Astrocyte (in vitro differentiated cells and primary cell): ENCODE measurements at regions not wholly inside any gene's neighbourhood (a gene's known extent, or its start where the extent isn't known, plus 50 kb on each side); places are given as distances from the start of the nearest gene placed in this dataset.

Source experiments
- DNase-seq: peaks from one replicate; pipeline ENCODE4 v3.0.0-alpha.2; 2010; ENCODE audit warnings: low read depth
- FAIRE-seq: peaks from 2 replicates; lab custom pipeline; 2011; peaks lifted over from hg19 to GRCh38; lab: Jason Lieb, UNC
- H2AFZ ChIP-seq: 2 replicates; pipeline ENCODE4 v1.6.0; 2012; ENCODE audit warnings: low read depth, low read length, inconsistent platforms
- H3K27ac ChIP-seq: 2 replicates; pipeline ENCODE4 v1.5.1; 2011; ENCODE audit warnings: low read depth, low read length, inconsistent platforms
- H3K27me3 ChIP-seq: 2 replicates; pipeline ENCODE4 v1.6.0; 2011; ENCODE audit warnings: low read length, inconsistent platforms; ENCODE audit not compliant: insufficient read depth
- H3K36me3 ChIP-seq: 2 replicates; pipeline ENCODE4 v1.5.1; 2011; ENCODE audit warnings: low read length, inconsistent platforms; ENCODE audit not compliant: insufficient read depth
- H3K4me1 ChIP-seq: 2 replicates; pipeline ENCODE4 v1.5.1; 2011; ENCODE audit warnings: low read length, inconsistent platforms; ENCODE audit not compliant: insufficient read depth
- H3K4me2 ChIP-seq: 2 replicates; pipeline ENCODE4 v1.6.0; 2012; ENCODE audit warnings: low read length, inconsistent platforms
- H3K4me3 ChIP-seq: 2 replicates; pipeline ENCODE4 v1.5.1; 2011; ENCODE audit warnings: low read depth, mild to moderate bottlenecking, low read length, inconsistent platforms; ENCODE audit not compliant: insufficient read depth
- H3K79me2 ChIP-seq: 2 replicates; pipeline ENCODE4 v1.6.0; 2012; ENCODE audit warnings: mild to moderate bottlenecking, low read length, inconsistent platforms; ENCODE audit not compliant: insufficient read depth
- H3K9ac ChIP-seq: 2 replicates; pipeline ENCODE4 v1.6.0; 2012; ENCODE audit warnings: mild to moderate bottlenecking, low read length, inconsistent platforms
- H3K9me3 ChIP-seq: 2 replicates; pipeline ENCODE4 v1.5.1; 2012; ENCODE audit warnings: low read depth, mild to moderate bottlenecking, low read length, inconsistent platforms; ENCODE audit not compliant: insufficient read depth
- H4K20me1 ChIP-seq: 2 replicates; pipeline ENCODE4 v1.6.0; 2012; ENCODE audit warnings: low read length, inconsistent platforms; ENCODE audit not compliant: insufficient read depth
- H3K27ac Mint-ChIP-seq: one replicate; pipeline ENCODE4 v1.8.0; 2021; ENCODE audit warnings: mild to moderate bottlenecking, mixed read lengths; ENCODE audit not compliant: unreplicated experiment
- H3K27me3 Mint-ChIP-seq: one replicate; pipeline ENCODE4 v1.8.0; 2021; ENCODE audit warnings: low read depth, mixed read lengths; ENCODE audit not compliant: unreplicated experiment
- H3K36me3 Mint-ChIP-seq: one replicate; pipeline ENCODE4 v1.8.0; 2021; ENCODE audit warnings: low read depth, mixed read lengths; ENCODE audit not compliant: unreplicated experiment
- H3K4me1 Mint-ChIP-seq: one replicate; pipeline ENCODE4 v1.8.0; 2021; ENCODE audit warnings: low read depth, mixed read lengths; ENCODE audit not compliant: unreplicated experiment
- H3K4me3 Mint-ChIP-seq: one replicate; pipeline ENCODE4 v1.8.0; 2021; ENCODE audit warnings: mild to moderate bottlenecking, moderate library complexity, mixed read lengths; ENCODE audit not compliant: unreplicated experiment
- H3K9me3 Mint-ChIP-seq: one replicate; pipeline ENCODE4 v1.8.0; 2021; ENCODE audit warnings: mild to moderate bottlenecking, mixed read lengths; ENCODE audit not compliant: unreplicated experiment
- EZH2 ChIP-seq: IDR thresholded peaks from 2 replicates; pipeline ENCODE4 v1.6.1; 2012; ENCODE audit warnings: mild to moderate bottlenecking, low read length, inconsistent platforms; ENCODE audit not compliant: insufficient read depth
- TF ChIP-seq, protein P1 (sequence below): IDR thresholded peaks from 2 replicates; pipeline ENCODE4 v1.5.1; 2011; ENCODE audit warnings: low read depth, mild to moderate bottlenecking, inconsistent platforms, low read length, moderate library complexity; ENCODE audit not compliant: insufficient read depth

DNA sequence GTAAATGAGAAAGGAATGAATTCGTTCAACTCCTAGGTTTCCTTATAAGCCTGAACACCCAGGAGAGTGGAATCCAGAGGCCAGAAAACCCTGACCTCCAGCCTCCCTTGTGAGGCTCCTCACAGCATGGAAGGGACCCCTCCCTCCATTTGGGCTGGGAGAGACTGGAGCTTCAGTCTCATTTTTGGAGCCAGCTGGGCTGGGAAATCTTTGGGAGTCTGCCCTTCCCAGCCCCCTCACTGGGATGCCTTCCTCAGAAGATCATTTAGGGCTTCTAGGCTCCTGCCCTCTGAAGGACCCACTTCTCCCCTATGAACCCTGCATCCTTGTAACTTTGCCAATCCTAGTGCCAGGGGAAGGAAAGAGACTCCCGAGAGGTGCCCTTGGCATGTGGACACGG is 346.1 kb downstream of the CYP26B1 start:
- Histone ChIP-seq H3K9me3 (no peaks in the 10 kb centered on the region), H2AFZ (no peak overlapping the region), H4K20me1 (no peaks in the 10 kb centered on the region), H3K79me2 (no peaks in the 10 kb centered on the region), H3K4me2 (no peak overlapping the region), H3K27me3 (peaks cover 15% of the 10 kb centered on the region), H3K4me1 (peaks cover under 1% of the 10 kb centered on the region), H3K9ac (no peak overlapping the region), H3K27ac (no peak overlapping the region), H3K36me3 (no peaks in the 10 kb centered on the region), H3K4me3 (no peak overlapping the region)
- Mint-ChIP-seq H3K27ac (no peak overlapping the region), H3K36me3 (no peaks in the 10 kb centered on the region), H3K27me3 (peaks cover 61% of the 10 kb centered on the region), H3K4me1 (no peaks in the 10 kb centered on the region), H3K4me3 (no peak overlapping the region), H3K9me3 (no peaks in the 10 kb centered on the region)
- DNase-seq (no peak), FAIRE-seq (no peak)
- TF ChIP-seq EZH2 = no peak
- TF ChIP-seq, protein P1, sequence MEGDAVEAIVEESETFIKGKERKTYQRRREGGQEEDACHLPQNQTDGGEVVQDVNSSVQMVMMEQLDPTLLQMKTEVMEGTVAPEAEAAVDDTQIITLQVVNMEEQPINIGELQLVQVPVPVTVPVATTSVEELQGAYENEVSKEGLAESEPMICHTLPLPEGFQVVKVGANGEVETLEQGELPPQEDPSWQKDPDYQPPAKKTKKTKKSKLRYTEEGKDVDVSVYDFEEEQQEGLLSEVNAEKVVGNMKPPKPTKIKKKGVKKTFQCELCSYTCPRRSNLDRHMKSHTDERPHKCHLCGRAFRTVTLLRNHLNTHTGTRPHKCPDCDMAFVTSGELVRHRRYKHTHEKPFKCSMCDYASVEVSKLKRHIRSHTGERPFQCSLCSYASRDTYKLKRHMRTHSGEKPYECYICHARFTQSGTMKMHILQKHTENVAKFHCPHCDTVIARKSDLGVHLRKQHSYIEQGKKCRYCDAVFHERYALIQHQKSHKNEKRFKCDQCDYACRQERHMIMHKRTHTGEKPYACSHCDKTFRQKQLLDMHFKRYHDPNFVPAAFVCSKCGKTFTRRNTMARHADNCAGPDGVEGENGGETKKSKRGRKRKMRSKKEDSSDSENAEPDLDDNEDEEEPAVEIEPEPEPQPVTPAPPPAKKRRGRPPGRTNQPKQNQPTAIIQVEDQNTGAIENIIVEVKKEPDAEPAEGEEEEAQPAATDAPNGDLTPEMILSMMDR = no peak

DNA sequence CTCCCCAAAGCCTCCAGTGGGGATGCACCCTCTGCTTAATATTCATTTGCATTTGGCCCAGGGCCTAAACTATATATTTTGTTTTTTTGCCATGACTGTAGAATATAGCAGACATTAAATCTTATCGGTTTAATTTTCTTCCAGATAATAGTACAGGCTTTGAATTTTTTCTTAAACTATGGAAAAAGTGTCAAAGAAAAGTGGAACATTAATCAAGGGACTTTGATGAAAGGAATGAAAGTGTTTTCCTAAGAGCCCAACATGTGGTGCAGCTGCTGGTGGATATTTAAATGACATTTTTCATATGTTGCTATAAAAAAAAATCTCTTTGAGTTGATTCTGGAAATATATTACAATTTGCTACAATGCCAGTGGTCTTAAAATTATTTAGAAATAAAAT is 346.8 kb downstream of the CYP26B1 start:
- FAIRE-seq = no peak
- no peak overlapping the region for H3K4me2 ChIP-seq
- no peak overlapping the region for H3K4me3 ChIP-seq
- no peaks in the 10 kb centered on the region for H4K20me1 ChIP-seq
- H2AFZ ChIP-seq = no peak overlapping the region
- H3K79me2 ChIP-seq = no peaks in the 10 kb centered on the region
- no peaks in the 10 kb centered on the region for H3K9me3 Mint-ChIP-seq
- TF ChIP-seq, protein P1 = no peak
- no peak for TF ChIP-seq EZH2
- H3K36me3 ChIP-seq = no peaks in the 10 kb centered on the region
- H3K36me3 Mint-ChIP-seq = no peaks in the 10 kb centered on the region
- peaks cover 15% of the 10 kb centered on the region for H3K27me3 ChIP-seq
- no peaks in the 10 kb centered on the region for H3K9me3 ChIP-seq
- H3K27ac Mint-ChIP-seq = no peak overlapping the region
- no peak overlapping the region for H3K9ac ChIP-seq
- no peak overlapping the region for H3K27ac ChIP-seq
- H3K4me1 ChIP-seq = peaks cover 7% of the 10 kb centered on the region
- no peak for DNase-seq
- no peak overlapping the region for H3K4me3 Mint-ChIP-seq
- peaks cover 5% of the 10 kb centered on the region for H3K4me1 Mint-ChIP-seq
- H3K27me3 Mint-ChIP-seq = peaks cover 61% of the 10 kb centered on the region

DNA sequence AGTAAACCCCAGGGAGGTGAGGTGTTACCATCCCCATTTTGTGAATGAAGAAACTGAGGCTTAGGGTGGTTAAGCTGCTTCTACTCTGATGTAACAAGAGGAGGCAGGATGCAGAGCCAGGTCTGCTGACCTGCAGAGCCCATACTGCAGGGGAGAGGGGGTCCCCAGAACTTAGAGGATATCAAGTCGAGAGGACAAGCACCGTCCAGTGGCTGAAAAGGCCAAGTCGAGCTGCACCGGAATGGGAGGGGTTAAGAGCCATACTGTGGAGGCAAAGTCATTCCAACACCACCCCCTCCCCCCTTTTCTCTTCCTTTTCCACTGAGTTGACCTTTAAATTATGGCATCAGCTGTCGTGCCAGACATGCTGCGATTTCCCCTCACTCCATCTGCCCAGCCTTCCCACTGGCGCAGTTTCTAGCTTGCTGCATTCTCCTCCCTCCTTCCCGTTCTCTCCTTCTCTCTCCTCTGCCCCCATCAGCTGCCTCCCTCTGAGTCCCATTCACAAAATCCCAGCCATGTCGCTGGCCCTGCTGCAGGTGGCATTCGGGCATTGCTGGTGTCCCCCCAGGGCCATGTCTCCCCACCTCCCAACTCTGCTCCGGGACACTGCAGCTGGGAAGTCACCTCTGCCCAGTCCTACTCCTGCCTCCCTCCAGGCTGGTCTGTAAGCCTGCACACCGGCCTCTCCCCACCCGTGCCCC is 346.9 kb downstream of the DYSF start:
- no peak overlapping the region for H3K4me2 ChIP-seq
- H3K4me3 Mint-ChIP-seq = no peak overlapping the region
- no peaks in the 10 kb centered on the region for H3K79me2 ChIP-seq
- H3K4me3 ChIP-seq = no peak overlapping the region
- no peaks in the 10 kb centered on the region for H3K9me3 ChIP-seq
- no peak for DNase-seq
- TF ChIP-seq, protein P1 = no peak
- no peak for TF ChIP-seq EZH2
- H3K27me3 ChIP-seq = peaks cover 14% of the 10 kb centered on the region
- peaks cover 12% of the 10 kb centered on the region for H3K4me1 ChIP-seq
- H3K9me3 Mint-ChIP-seq = no peaks in the 10 kb centered on the region
- no peaks in the 10 kb centered on the region for H3K36me3 Mint-ChIP-seq
- H3K9ac ChIP-seq = no peak overlapping the region
- no peak overlapping the region for H3K27ac ChIP-seq
- no peak overlapping the region for H2AFZ ChIP-seq
- peaks cover 58% of the 10 kb centered on the region for H3K27me3 Mint-ChIP-seq
- H3K4me1 Mint-ChIP-seq = peaks cover 5% of the 10 kb centered on the region
- H4K20me1 ChIP-seq = no peaks in the 10 kb centered on the region
- H3K36me3 ChIP-seq = no peaks in the 10 kb centered on the region
- no peak for FAIRE-seq
- H3K27ac Mint-ChIP-seq = no peak overlapping the region
